OCI-LY3 (cell line): ENCODE measurements at regions not wholly inside any gene's neighbourhood (a gene's known extent, or its start where the extent isn't known, plus 50 kb on each side); places are given as distances from the start of the nearest gene placed in this dataset.

Experiments
- H2AFZ ChIP-seq: fragments of 200-600, 300-600 bp; shearing (Covaris generic); 2 replicates; pipeline ENCODE4 v1.6.0; 2014; ENCODE audit warnings: antibody characterized with exemption, low read depth, low read length
- H3K27ac ChIP-seq: fragments of 200-600, 300-600 bp; sonication (generic); 2 replicates; pipeline ENCODE4 v1.5.1; 2014; ENCODE audit warnings: mild to moderate bottlenecking, low read length, moderate library complexity, mixed read lengths
- H3K27me3 ChIP-seq: fragments of 200-600, 300-600 bp; sonication (generic); 2 replicates; pipeline ENCODE4 v1.6.1; 2014; ENCODE audit warnings: low read depth, low read length, mixed read lengths
- H3K36me3 ChIP-seq: fragments of 200-600, 300-600 bp; sonication (generic); replicated peaks from 2 replicates; pipeline ENCODE3; 2014; ENCODE audit warnings: low read depth, low read length, mixed read lengths
- H3K4me1 ChIP-seq: fragments of 300-600, 200-600 bp; sonication (generic); 2 replicates; pipeline ENCODE4 v1.6.1; 2014; ENCODE audit warnings: low read length, mixed read lengths
- H3K4me2 ChIP-seq: fragments of 200-600, 300-600 bp; sonication (generic); 2 replicates; pipeline ENCODE4 v1.6.1; 2014; ENCODE audit warnings: low read length, mixed read lengths
- H3K4me3 ChIP-seq: fragments of 300-600, 200-600 bp; sonication (generic); 2 replicates; pipeline ENCODE4 v1.5.1; 2014; ENCODE audit warnings: antibody characterized with exemption, mild to moderate bottlenecking, low read length, moderate library complexity
- H3K79me2 ChIP-seq: fragments of 300-600, 200-600 bp; shearing (Covaris generic); 2 replicates; pipeline ENCODE4 v1.6.1; 2014; ENCODE audit warnings: mild to moderate bottlenecking, low read length, mixed read lengths
- H3K9ac ChIP-seq: fragments of 300-600, 200-600 bp; shearing (Covaris generic); 2 replicates; pipeline ENCODE4 v1.6.0; 2014; ENCODE audit warnings: mild to moderate bottlenecking, low read length, moderate library complexity
- H3K9me3 ChIP-seq: fragments of 200-600, 300-600 bp; shearing (Covaris generic); 2 replicates; pipeline ENCODE4 v1.6.1; 2014; ENCODE audit warnings: low read length, mixed read lengths; ENCODE audit not compliant: insufficient read depth
- H4K20me1 ChIP-seq: fragments of 200-600, 300-600 bp; sonication (generic); 2 replicates; pipeline ENCODE4 v1.6.1; 2016; ENCODE audit warnings: low read length, mixed read lengths; ENCODE audit not compliant: insufficient read depth
- CTCF ChIP-seq: fragments of 200-600, 300-600 bp; sonication (generic); IDR thresholded peaks from 2 replicates; pipeline ENCODE4 v1.5.1; 2014; ENCODE audit warnings: antibody characterized with exemption, low read length, low read depth
- EZH2phosphoT487 ChIP-seq: fragments of 200-600 bp; shearing (Covaris generic); IDR thresholded peaks from 2 replicates; pipeline ENCODE4 v1.6.1; 2018; ENCODE audit warnings: antibody characterized with exemption, mixed run types, low read depth

- H3K9ac ChIP-seq = no peak overlapping the region
- no peak overlapping the region for H2AFZ ChIP-seq
- no peaks in the 10 kb centered on the region for H3K36me3 ChIP-seq
- H3K79me2 ChIP-seq = no peaks in the 10 kb centered on the region
- TF ChIP-seq EZH2phosphoT487 (no peak), CTCF (no peak)
- no peaks in the 10 kb centered on the region for H3K9me3 ChIP-seq
- H3K4me2 ChIP-seq = no peak overlapping the region
- no peak overlapping the region for H3K27ac ChIP-seq
- H3K27me3 ChIP-seq = no peaks in the 10 kb centered on the region
- H4K20me1 ChIP-seq = no peaks in the 10 kb centered on the region
- H3K4me3 ChIP-seq = no peak overlapping the region
- H3K4me1 ChIP-seq = no peaks in the 10 kb centered on the region
Measured at GRCh38 chr4:181566490-181566889, 676.7 kb upstream of the TENM3 start.

- H3K4me1 ChIP-seq = no peaks in the 10 kb centered on the region
Measured at GRCh38 chr4:181569553-181569952, 673.6 kb upstream of the TENM3 start.

GRCh38 chr4:181578911-181579310 is 664.3 kb upstream of the TENM3 start:
- Histone ChIP-seq H3K9me3 (no peaks in the 10 kb centered on the region), H3K27me3 (no peaks in the 10 kb centered on the region), H3K36me3 (no peaks in the 10 kb centered on the region), H3K4me2 (no peak overlapping the region), H3K9ac (no peak overlapping the region), H3K27ac (no peak overlapping the region), H3K4me1 (no peaks in the 10 kb centered on the region), H2AFZ (no peak overlapping the region), H3K4me3 (no peak overlapping the region), H4K20me1 (no peaks in the 10 kb centered on the region), H3K79me2 (no peaks in the 10 kb centered on the region)
- no peak for TF ChIP-seq CTCF
- no peak for TF ChIP-seq EZH2phosphoT487

More at GRCh38 chr4:181569553-181569952, 673.6 kb upstream of the TENM3 start:
- Histone ChIP-seq H3K4me3 (no peak overlapping the region), H4K20me1 (no peaks in the 10 kb centered on the region), H3K4me2 (no peak overlapping the region), H2AFZ (peak overlapping the region; percentile 77), H3K9ac (no peak overlapping the region), H3K79me2 (no peaks in the 10 kb centered on the region), H3K27me3 (no peaks in the 10 kb centered on the region), H3K36me3 (no peaks in the 10 kb centered on the region), H3K9me3 (no peaks in the 10 kb centered on the region), H3K27ac (no peak overlapping the region)
- peak; percentile 76 for TF ChIP-seq CTCF
- no peak for TF ChIP-seq EZH2phosphoT487

- no peak overlapping the region for H3K4me3 ChIP-seq
- H3K27ac ChIP-seq = no peak overlapping the region
- H2AFZ ChIP-seq = no peak overlapping the region
- no peaks in the 10 kb centered on the region for H3K9me3 ChIP-seq
- H3K4me2 ChIP-seq = no peak overlapping the region
- TF ChIP-seq CTCF = no peak
- TF ChIP-seq EZH2phosphoT487 = no peak
- no peaks in the 10 kb centered on the region for H3K27me3 ChIP-seq
- H3K9ac ChIP-seq = no peak overlapping the region
- H4K20me1 ChIP-seq = no peaks in the 10 kb centered on the region
- no peaks in the 10 kb centered on the region for H3K4me1 ChIP-seq
- H3K79me2 ChIP-seq = no peaks in the 10 kb centered on the region
- no peaks in the 10 kb centered on the region for H3K36me3 ChIP-seq
Measured at GRCh38 chr4:181579486-181579885, 663.7 kb upstream of the TENM3 start.
